Stomach (tissue), 8 donors: ENCODE measurements at regions not wholly inside any gene's neighbourhood (a gene's known extent, or its start where the extent isn't known, plus 50 kb on each side); places are given as distances from the start of the nearest gene placed in this dataset.
"Not testable (repeated sequence)": the region's sequence is repeated elsewhere in the genome, so short reads cannot be mapped to it uniquely, and the experiment has no call there.

Experiments used
- DNase-seq, 2 donors: peaks; one replicate each; pipeline versions ENCODE4 v3.0.0 to v3.0.0-alpha.2; 2013 to 2019
- H3K27ac ChIP-seq, 5 donors: fragments of 200-600 bp in 4 of 5; sonication (generic) in 4 of 5; one replicate each; pipeline ENCODE4 v1.5.1; 2013 to 2019; ENCODE audit warnings: mild to moderate bottlenecking in 1 of 5, moderate library complexity in 1 of 5
- H3K27me3 ChIP-seq, 3 donors: fragments of 200-600 bp; sonication (generic); one replicate each; pipeline ENCODE4 v1.5.1; 2017 to 2019; ENCODE audit warnings: mixed run types in 1 of 3
- H3K36me3 ChIP-seq, 4 donors: fragments of 200-600 bp; sonication (generic); 1 replicate in 3 of 4; 2 replicates in 1 of 4; pipeline ENCODE4 v1.5.1; 2016 to 2019
- H3K4me1 ChIP-seq, 4 donors: fragments of 200-600 bp; sonication (generic); one replicate each; pipeline ENCODE4 v1.5.1; 2016 to 2019
- H3K4me3 ChIP-seq, 4 donors: fragments of 200-600 bp; sonication (generic) in 3 of 4; one replicate each; pipeline ENCODE4 v1.5.1; 2016 to 2019; ENCODE audit warnings: mild to moderate bottlenecking in 1 of 4
- H3K9me3 ChIP-seq, 4 donors: fragments of 200-600 bp; sonication (generic); one replicate each; pipeline ENCODE4 v1.5.1; 2016 to 2019
- CTCF ChIP-seq, 7 experiments: fragments of 450-650 bp in 4 of 7; fragments of 200-600 bp in 3 of 7; sonication (generic) in 3 of 7; IDR thresholded peaks; one replicate each; pipeline ENCODE4 v1.5.1; 2016 to 2019; ENCODE audit warnings: antibody characterized with exemption in 7 of 7, control low read depth in 2 of 7, mild to moderate bottlenecking in 1 of 7
- EP300 ChIP-seq: sonication (generic); formaldehyde crosslinking; IDR thresholded peaks from one replicate; pipeline ENCODE4 v1.6.1; 2017; ENCODE audit warnings: antibody characterized with exemption
- POLR2A ChIP-seq, 4 donors: fragments of 450-650 bp; IDR thresholded peaks; one replicate each; pipeline ENCODE4 v1.6.1; 2016; ENCODE audit warnings: antibody characterized with exemption in 4 of 4, control low read depth in 2 of 4, mild to moderate bottlenecking in 1 of 4, moderate library complexity in 1 of 4
- POLR2AphosphoS5 ChIP-seq, 3 donors: sonication (generic); formaldehyde crosslinking; IDR thresholded peaks; one replicate each; pipeline ENCODE4 v1.6.1; 2016; ENCODE audit warnings: antibody characterized with exemption in 3 of 3
- WGBS, 5 donors: extraction: QIAGEN DNeasy Blood & Tissue Kit in 3 of 5; methylation state at CpG; one replicate each; pipeline versions ENCODE4 v1.1.5 to v1.1.7; 2013 to 2018; 5-methylcytosine and 5-hydroxymethylcytosine counted together
- intact Hi-C: fragments of 100-400 bp; cut with DNase I; formaldehyde crosslinking; loops from one replicate; pipeline ENCODE4 v1.15.1; 2023; ENCODE audit warnings: low total_unique reads
- donor health status: healthy with polysubstance abuse.
- donor health status: Bipolar disorder and iron deficiency.
- donor health status: healthy.

- WGBS, 5 donors, result 76 to 87% (median 82%) methylated on average over 3 of the region's 3 CpGs
- intact Hi-C loops, result no loop called here
- Histone ChIP-seq H3K4me3 (no peak overlapping the region), H3K27me3 (no peaks in the 10 kb centered on the region), H3K36me3 (no peaks in the 10 kb centered on the region), H3K27ac (no peak overlapping the region), H3K9me3 (peaks cover 0 to 16% (median 5%) of the 10 kb centered on the region in 4 donors), H3K4me1 (no peaks in the 10 kb centered on the region)
- no peak for TF ChIP-seq EP300
- no peak for TF ChIP-seq POLR2A (IDR thresholded peaks at IDR 0.05)
- DNase-seq, result no peak
Measured at GRCh38 chr5:82511134-82511533, 233.0 kb upstream of the RPS23 start.

GRCh38 chr5:82509762-82510161 is 231.6 kb upstream of the RPS23 start:
- Histone ChIP-seq H3K4me3 (no peak overlapping the region), H3K27ac (no peak overlapping the region), H3K4me1 (no peaks in the 10 kb centered on the region), H3K27me3 (no peaks in the 10 kb centered on the region), H3K36me3 (no peaks in the 10 kb centered on the region), H3K9me3 (peaks cover 0 to 16% (median 5%) of the 10 kb centered on the region in 4 donors)
- intact Hi-C loops, result no loop called here
- 28 to 78% (median 42%) methylated on average over 1 of the region's 1 CpG for WGBS, 5 donors
- TF ChIP-seq POLR2A (IDR thresholded peaks at IDR 0.05) (no peak), EP300 (no peak), POLR2AphosphoS5 (IDR thresholded peaks at IDR 0.05) (no peak), CTCF (IDR thresholded peaks at IDR 0.05) (no peak)
- DNase-seq, result peak in 1 of 2 donors; percentile 10

GRCh38 chr5:82506390-82506789 is 228.2 kb upstream of the RPS23 start:
- H3K4me1 ChIP-seq, H3K4me3 ChIP-seq, intact Hi-C loops, H3K36me3 ChIP-seq, H3K27me3 ChIP-seq, DNase-seq, H3K27ac ChIP-seq: not testable (repeated sequence)
- H3K9me3 ChIP-seq, result peaks cover 0 to 16% (median 5%) of the 10 kb centered on the region in 4 donors
- WGBS, 5 donors, result 82 to 93% (median 92%) methylated on average over 2 to 3 of the region's 3 CpGs

- Histone ChIP-seq H3K36me3 (no peaks in the 10 kb centered on the region), H3K4me1 (no peaks in the 10 kb centered on the region), H3K4me3 (no peak overlapping the region), H3K9me3 (peaks cover 0 to 12% (median 0%) of the 10 kb centered on the region in 4 donors), H3K27ac (no peak overlapping the region), H3K27me3 (no peaks in the 10 kb centered on the region)
- intact Hi-C loops, result no loop called here
- WGBS, 5 donors, result 52 to 64% (median 64%) methylated on average over 2 of the region's 2 CpGs
- TF ChIP-seq POLR2AphosphoS5 (IDR thresholded peaks at IDR 0.05), result no peak
- no peak for TF ChIP-seq POLR2A (IDR thresholded peaks at IDR 0.05)
- no peak for TF ChIP-seq EP300
- no peak for TF ChIP-seq CTCF (IDR thresholded peaks at IDR 0.05)
- peak in 1 of 2 donors; percentile 36 for DNase-seq
Measured at GRCh38 chr5:82499725-82500244, 221.6 kb upstream of the RPS23 start.

- intact Hi-C loops, result no loop called here
- no peaks in the 10 kb centered on the region for H3K36me3 ChIP-seq
Measured at GRCh38 chr5:82497242-82497641, 219.1 kb upstream of the RPS23 start.

GRCh38 chr5:82494942-82495341 is 216.8 kb upstream of the RPS23 start:
- Histone ChIP-seq H3K4me3 (no peak overlapping the region), H3K4me1 (no peaks in the 10 kb centered on the region), H3K27me3 (no peaks in the 10 kb centered on the region), H3K36me3 (no peaks in the 10 kb centered on the region), H3K27ac (no peak overlapping the region), H3K9me3 (peaks cover 0 to 12% (median 0%) of the 10 kb centered on the region in 4 donors)
- intact Hi-C loops, result no loop called here
- TF ChIP-seq CTCF (IDR thresholded peaks at IDR 0.05) (no peak), POLR2AphosphoS5 (IDR thresholded peaks at IDR 0.05) (no peak), POLR2A (IDR thresholded peaks at IDR 0.05) (no peak)
- no peak for DNase-seq

More at GRCh38 chr5:82497242-82497641, 219.1 kb upstream of the RPS23 start:
- DNase-seq, result no peak
- Histone ChIP-seq H3K27ac (no peak overlapping the region), H3K9me3 (peaks cover 0 to 12% (median 0%) of the 10 kb centered on the region in 4 donors), H3K4me1 (no peaks in the 10 kb centered on the region), H3K4me3 (no peak overlapping the region), H3K27me3 (no peaks in the 10 kb centered on the region)
- TF ChIP-seq POLR2AphosphoS5 (IDR thresholded peaks at IDR 0.05), result no peak
